ENCODE measurements at regions not wholly inside any gene's neighbourhood (a gene's known extent, or its start where the extent isn't known, plus 50 kb on each side); places are given as distances from the start of the nearest gene placed in this dataset.

DNA sequence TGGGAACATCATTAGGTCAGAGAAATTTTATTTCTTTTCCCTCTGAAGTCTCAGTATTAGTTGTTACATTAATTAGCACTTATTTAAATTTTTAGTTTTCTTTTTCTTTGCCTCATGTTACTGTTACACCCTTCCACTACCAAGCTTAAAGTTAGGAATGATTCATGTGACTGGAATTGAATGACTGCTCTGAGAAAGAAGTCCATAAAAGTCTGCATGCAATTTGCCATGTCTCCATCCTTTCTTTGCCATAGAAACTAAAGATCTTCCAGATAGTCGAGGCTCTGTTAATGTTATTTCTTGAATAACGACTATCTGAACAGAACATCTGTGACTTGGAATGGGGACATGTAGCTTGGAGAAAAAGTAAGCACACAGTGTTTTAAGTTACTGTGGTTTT, 1269.8 kb upstream of the PIK3C3 start:
- POLR2A ChIA-PET: no interaction called here
- DNase-seq (ENCODE audit: extremely low spot score): no peak
- CTCF ChIA-PET: no interaction called here
- TF ChIP-seq FOXM1 (IDR thresholded peaks at IDR 0.05; ENCODE audit: borderline replicate concordance) (no peak), SUZ12 (IDR thresholded peaks at IDR 0.05) (no peak), L3MBTL2 (conservative IDR thresholded peaks at IDR 0.05) (no peak), TARDBP (IDR thresholded peaks at IDR 0.05) (no peak), HDGF (IDR thresholded peaks at IDR 0.05; ENCODE audit: borderline replicate concordance) (no peak), LEF1 (IDR thresholded peaks at IDR 0.05; ENCODE audit: borderline replicate concordance) (no peak), FOXA1 (IDR thresholded peaks at IDR 0.05) (no peak)

DNA sequence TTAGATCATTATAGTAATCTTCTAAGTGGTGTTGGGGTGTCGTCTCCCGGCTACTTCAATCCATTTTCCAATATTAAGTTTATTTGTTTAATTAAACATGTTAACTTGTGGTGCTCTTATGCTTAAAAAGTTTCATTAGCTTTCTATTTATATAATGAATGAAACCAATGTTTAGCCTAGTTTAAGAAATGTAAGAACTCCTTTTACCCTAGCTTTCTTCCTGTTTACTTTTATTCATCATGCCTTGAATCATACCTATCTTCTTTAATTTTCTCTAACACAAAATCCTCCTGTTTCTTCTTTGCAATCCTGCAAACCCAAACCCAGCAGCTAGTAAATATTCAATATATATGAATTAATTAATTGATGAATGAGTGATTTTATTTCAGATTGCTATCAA, 1276.7 kb upstream of the PIK3C3 start:
- ChIA-PET POLR2A (no interaction called here), CTCF (no interaction called here)
- TF ChIP-seq CTBP1 (IDR thresholded peaks at IDR 0.05; ENCODE audit: borderline replicate concordance) (no peak), FOXK2 (IDR thresholded peaks at IDR 0.05) (no peak), BHLHE40 (IDR thresholded peaks at IDR 0.05; ENCODE audit: borderline replicate concordance) (no peak)
- DNase-seq (ENCODE audit: extremely low spot score): no peak

DNA sequence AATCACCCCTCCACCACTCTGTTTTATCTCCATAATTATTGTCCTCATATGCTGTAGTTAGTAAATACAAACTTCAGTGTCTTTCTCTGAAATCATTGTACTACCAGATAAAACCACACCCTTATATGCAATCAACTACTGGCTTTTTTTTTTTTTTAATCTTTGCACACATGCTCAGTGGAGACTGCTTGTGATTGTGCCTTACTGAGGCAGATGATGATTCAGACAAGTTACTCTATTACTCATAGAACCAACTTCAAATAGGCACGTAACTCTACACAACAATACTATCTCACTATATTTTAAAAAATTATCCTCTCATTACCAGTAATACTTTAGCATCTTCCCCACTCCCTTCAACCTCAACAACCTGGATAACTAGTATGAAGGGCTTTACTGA, 1278.4 kb upstream of the PIK3C3 start:
- POLR2A ChIA-PET: no interaction called here
- CTCF ChIA-PET: no interaction called here
- TF ChIP-seq ELF4 (IDR thresholded peaks at IDR 0.05) (no peak), LEF1 (IDR thresholded peaks at IDR 0.05; ENCODE audit: borderline replicate concordance) (no peak), CTBP1 (IDR thresholded peaks at IDR 0.05; ENCODE audit: borderline replicate concordance) (no peak)
- no peak for DNase-seq (ENCODE audit: extremely low spot score)

DNA sequence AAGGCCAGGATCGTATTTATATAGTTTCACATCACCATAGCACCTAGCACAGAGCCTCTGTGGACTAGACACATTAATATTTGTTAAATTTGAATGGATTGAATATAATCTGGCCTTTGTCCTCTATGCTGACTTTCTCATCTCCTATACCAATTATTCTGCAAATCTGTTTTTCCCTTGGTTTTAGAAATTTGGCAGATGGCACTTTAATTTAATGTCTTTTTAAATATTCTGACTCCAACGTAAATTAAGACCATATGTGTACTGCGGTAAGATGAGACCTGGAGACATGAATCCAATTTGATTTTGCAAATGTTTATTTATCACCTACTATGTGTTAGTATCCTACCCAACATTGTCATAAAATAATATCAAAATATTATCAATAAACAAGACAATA, 1281.9 kb upstream of the PIK3C3 start:
- DNase-seq (ENCODE audit: extremely low spot score): no peak
- CTCF ChIA-PET: no interaction called here
- TF ChIP-seq FOXM1 (IDR thresholded peaks at IDR 0.05; ENCODE audit: borderline replicate concordance): no peak
- POLR2A ChIA-PET: no interaction called here

DNA sequence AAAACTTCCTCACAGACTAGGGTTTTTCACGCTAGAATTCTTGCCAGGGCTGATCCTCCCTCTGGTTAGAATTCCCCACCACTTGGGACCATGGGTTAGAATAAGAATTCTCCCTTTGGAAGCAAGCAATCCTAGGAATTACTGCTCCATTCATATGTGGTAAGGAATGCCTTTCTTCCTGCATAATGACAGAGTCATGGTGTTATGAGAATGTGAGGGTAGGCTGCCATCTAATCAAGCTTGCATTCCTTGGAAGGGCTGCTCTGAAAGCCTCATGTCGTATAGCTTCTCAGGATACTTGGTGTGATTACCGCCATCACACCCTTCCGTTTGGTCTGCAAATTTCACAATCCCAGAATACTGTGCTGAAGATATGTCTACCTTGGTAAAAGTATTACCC, 1282.4 kb upstream of the PIK3C3 start:
- ChIA-PET POLR2A (no interaction called here), CTCF (no interaction called here)
- no peak for DNase-seq (ENCODE audit: extremely low spot score)
- no peak for TF ChIP-seq CTBP1 (IDR thresholded peaks at IDR 0.05; ENCODE audit: borderline replicate concordance)
- TF ChIP-seq SUZ12 (IDR thresholded peaks at IDR 0.05): no peak
- TF ChIP-seq, protein P1, sequence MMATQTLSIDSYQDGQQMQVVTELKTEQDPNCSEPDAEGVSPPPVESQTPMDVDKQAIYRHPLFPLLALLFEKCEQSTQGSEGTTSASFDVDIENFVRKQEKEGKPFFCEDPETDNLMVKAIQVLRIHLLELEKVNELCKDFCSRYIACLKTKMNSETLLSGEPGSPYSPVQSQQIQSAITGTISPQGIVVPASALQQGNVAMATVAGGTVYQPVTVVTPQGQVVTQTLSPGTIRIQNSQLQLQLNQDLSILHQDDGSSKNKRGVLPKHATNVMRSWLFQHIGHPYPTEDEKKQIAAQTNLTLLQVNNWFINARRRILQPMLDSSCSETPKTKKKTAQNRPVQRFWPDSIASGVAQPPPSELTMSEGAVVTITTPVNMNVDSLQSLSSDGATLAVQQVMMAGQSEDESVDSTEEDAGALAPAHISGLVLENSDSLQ (IDR thresholded peaks at IDR 0.05): no peak
- TF ChIP-seq BHLHE40 (IDR thresholded peaks at IDR 0.05; ENCODE audit: borderline replicate concordance): no peak
- TF ChIP-seq ARNT (IDR thresholded peaks at IDR 0.05): no peak
- TF ChIP-seq LEF1 (IDR thresholded peaks at IDR 0.05; ENCODE audit: borderline replicate concordance): no peak
- no peak for TF ChIP-seq ELF4 (IDR thresholded peaks at IDR 0.05)
- TF ChIP-seq FOXK2 (IDR thresholded peaks at IDR 0.05): no peak
- TF ChIP-seq NFRKB (IDR thresholded peaks at IDR 0.05): no peak
- TF ChIP-seq L3MBTL2 (conservative IDR thresholded peaks at IDR 0.05): no peak
- TF ChIP-seq HDGF (IDR thresholded peaks at IDR 0.05; ENCODE audit: borderline replicate concordance): no peak
- TF ChIP-seq FOXA1 (IDR thresholded peaks at IDR 0.05): no peak
- TF ChIP-seq SP1 (IDR thresholded peaks at IDR 0.05): no peak
- no peak for TF ChIP-seq TARDBP (IDR thresholded peaks at IDR 0.05)
- no peak for TF ChIP-seq ZNF384 (IDR thresholded peaks at IDR 0.05)
- no peak for TF ChIP-seq FOXM1 (IDR thresholded peaks at IDR 0.05; ENCODE audit: borderline replicate concordance)

DNA sequence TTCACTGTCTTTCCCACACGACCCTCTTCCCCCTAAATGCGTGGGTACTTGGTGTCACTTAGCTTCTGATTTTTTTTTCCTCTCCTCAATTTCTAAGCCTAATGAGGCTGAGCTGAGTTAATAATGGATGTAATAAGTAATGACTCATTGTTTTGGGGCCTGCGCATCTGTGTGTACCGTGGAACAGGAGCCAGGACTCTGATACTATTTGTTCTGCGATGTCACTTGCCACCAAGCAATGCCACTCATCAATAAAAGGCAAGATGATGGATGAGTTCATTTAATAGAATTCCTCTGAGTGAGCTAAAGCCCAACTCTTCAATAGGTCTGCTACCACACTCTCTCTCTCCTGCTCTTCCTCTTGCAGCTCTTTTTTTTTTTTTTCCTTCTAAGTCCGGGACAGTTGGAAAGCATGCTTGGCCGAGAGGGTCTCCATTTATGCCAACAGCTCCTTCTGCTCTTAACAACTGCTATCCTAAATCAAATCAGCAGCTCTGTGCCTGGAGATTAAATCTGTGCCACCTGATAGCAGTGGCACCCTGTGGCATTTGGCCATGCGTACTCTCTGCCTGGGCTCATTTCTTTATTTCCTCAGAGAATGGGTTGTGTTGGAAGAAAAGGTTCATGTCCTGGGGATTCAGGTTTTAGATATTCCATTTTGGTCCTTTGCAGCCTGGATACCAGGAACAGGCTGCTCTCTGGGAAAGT, 1284.2 kb upstream of the PIK3C3 start:
- ChIA-PET CTCF (no interaction called here), POLR2A (no interaction called here)
- no peak for DNase-seq (ENCODE audit: extremely low spot score)
- TF ChIP-seq SUZ12 (IDR thresholded peaks at IDR 0.05) (no peak), FOXM1 (IDR thresholded peaks at IDR 0.05; ENCODE audit: borderline replicate concordance) (no peak), SP1 (IDR thresholded peaks at IDR 0.05) (no peak)

DNA sequence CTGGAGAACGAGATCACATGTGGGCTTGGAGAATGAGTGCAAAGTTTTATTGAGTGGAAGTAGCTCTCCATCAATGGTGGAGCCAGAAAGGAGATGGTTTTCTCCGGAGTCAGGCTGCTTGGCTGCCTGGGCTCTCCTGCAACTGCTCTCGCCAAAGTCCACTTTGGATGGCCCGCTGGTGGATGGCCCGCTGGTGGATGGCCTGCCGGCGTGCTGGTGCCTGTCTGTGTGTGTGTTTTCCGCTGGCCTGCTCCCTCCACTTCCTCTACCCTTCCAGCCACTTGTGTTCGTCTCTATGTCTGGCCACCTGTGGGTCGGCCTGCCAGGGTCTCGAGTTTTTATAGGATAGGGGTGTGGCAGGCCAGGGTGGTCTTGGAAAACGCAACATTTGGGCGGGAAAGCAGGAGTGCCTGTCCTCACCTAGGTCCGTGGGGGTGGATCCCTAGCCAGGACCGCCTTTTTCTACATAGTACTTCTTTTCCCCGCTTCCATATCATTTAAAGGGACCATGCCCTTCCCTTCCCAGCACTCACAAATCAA, 1292.1 kb upstream of the PIK3C3 start:
- no peak for DNase-seq (ENCODE audit: extremely low spot score)
- ChIA-PET POLR2A (no interaction called here), CTCF (interaction anchor here (1.0 kb wide), 1 partner anchor 20 kb away, joined by 3 read pairs; no protein-coding TSS in a partner anchor)
- TF ChIP-seq FOXK2 (IDR thresholded peaks at IDR 0.05) (no peak), ELF4 (IDR thresholded peaks at IDR 0.05) (no peak), BHLHE40 (IDR thresholded peaks at IDR 0.05; ENCODE audit: borderline replicate concordance) (no peak), ARNT (IDR thresholded peaks at IDR 0.05) (no peak), HDGF (IDR thresholded peaks at IDR 0.05; ENCODE audit: borderline replicate concordance) (no peak)

DNA sequence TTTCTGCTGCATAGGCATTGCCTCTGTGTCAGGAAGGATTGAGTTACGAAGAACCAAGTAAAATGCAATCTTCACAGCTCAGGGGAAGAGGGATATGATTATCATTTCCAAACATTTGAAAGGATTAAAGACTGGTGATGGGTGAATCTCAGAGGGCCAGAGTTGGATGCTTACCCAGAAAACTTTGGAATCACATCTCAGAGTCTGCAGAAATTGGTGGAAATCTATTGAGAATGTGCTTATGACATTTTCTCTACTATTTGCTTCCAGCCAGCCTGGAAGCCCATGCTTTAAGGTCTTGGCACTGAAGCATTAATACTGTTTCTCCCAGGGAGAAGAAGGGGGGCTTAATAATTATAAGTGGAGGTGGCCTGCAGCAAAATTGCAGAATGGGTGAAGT, 1301.4 kb upstream of the PIK3C3 start:
- POLR2A ChIA-PET: no interaction called here
- TF ChIP-seq LEF1 (IDR thresholded peaks at IDR 0.05; ENCODE audit: borderline replicate concordance) (no peak), FOXA1 (IDR thresholded peaks at IDR 0.05) (no peak), FOXK2 (IDR thresholded peaks at IDR 0.05) (no peak), ZNF384 (IDR thresholded peaks at IDR 0.05) (no peak), SUZ12 (IDR thresholded peaks at IDR 0.05) (no peak), SP1 (IDR thresholded peaks at IDR 0.05) (no peak), NFRKB (IDR thresholded peaks at IDR 0.05) (no peak), ELF4 (IDR thresholded peaks at IDR 0.05) (no peak), CTBP1 (IDR thresholded peaks at IDR 0.05; ENCODE audit: borderline replicate concordance) (no peak), ARNT (IDR thresholded peaks at IDR 0.05) (no peak), HDGF (IDR thresholded peaks at IDR 0.05; ENCODE audit: borderline replicate concordance) (no peak), FOXM1 (IDR thresholded peaks at IDR 0.05; ENCODE audit: borderline replicate concordance) (no peak)
- TF ChIP-seq, protein P1 (IDR thresholded peaks at IDR 0.05): no peak
- no peak for DNase-seq (ENCODE audit: extremely low spot score)
- CTCF ChIA-PET: no interaction called here

Data from HEK293T (cell line).